Small intestine (tissue), 7 donors: ENCODE measurements at regions not wholly inside any gene's neighbourhood (a gene's known extent, or its start where the extent isn't known, plus 50 kb on each side); places are given as distances from the start of the nearest gene placed in this dataset.
"Not testable (repeated sequence)": the region's sequence is repeated elsewhere in the genome, so short reads cannot be mapped to it uniquely, and the experiment has no call there.

Experiments used
- DNase-seq, 2 donors: peaks; one replicate each; pipeline versions ENCODE4 v3.0.0 to v3.0.0-alpha.2; 2013
- FAIRE-seq: peaks from 2 replicates; lab custom pipeline; 2012; peaks lifted over from hg19 to GRCh38; lab: Jason Lieb, UNC
- H3K27ac ChIP-seq, 3 donors: one replicate each; pipeline ENCODE4 v1.5.1; 2013; ENCODE audit warnings: low read length in 2 of 3, mild to moderate bottlenecking in 2 of 3, control low read depth in 1 of 3, inconsistent platforms in 1 of 3, low read depth in 1 of 3, moderate library complexity in 1 of 3
- H3K27me3 ChIP-seq, 3 donors: one replicate each; pipeline ENCODE4 v1.6.1; 2013; ENCODE audit warnings: low read length in 3 of 3, inconsistent platforms in 1 of 3; ENCODE audit not compliant: control insufficient read depth in 3 of 3, insufficient read depth in 3 of 3
- H3K36me3 ChIP-seq, 3 donors: one replicate each; pipeline ENCODE4 v1.6.1; 2013; ENCODE audit warnings: low read length in 3 of 3, inconsistent platforms in 1 of 3, low read depth in 1 of 3, mild to moderate bottlenecking in 1 of 3, moderate library complexity in 1 of 3; ENCODE audit not compliant: control insufficient read depth in 3 of 3, insufficient read depth in 2 of 3
- H3K4me1 ChIP-seq, 3 donors: one replicate each; pipeline ENCODE4 v1.6.1; 2013; ENCODE audit warnings: low read length in 2 of 3, inconsistent platforms in 1 of 3, low read depth in 1 of 3, mild to moderate bottlenecking in 1 of 3, moderate library complexity in 1 of 3; ENCODE audit not compliant: control insufficient read depth in 3 of 3, insufficient read depth in 2 of 3
- H3K4me3 ChIP-seq, 3 donors: one replicate each; pipeline ENCODE4 v1.5.1; 2013; ENCODE audit warnings: low read length in 3 of 3, control low read depth in 1 of 3, inconsistent platforms in 1 of 3, low read depth in 1 of 3, mild to moderate bottlenecking in 1 of 3, moderate library complexity in 1 of 3
- H3K9me3 ChIP-seq, 2 donors: one replicate each; pipeline ENCODE4 v1.6.1; 2013; ENCODE audit warnings: low read depth in 1 of 2, low read length in 1 of 2; ENCODE audit not compliant: control insufficient read depth in 2 of 2, insufficient read depth in 1 of 2
- WGBS, 3 donors: extraction: QIAGEN DNeasy Blood & Tissue Kit; methylation state at CpG; one replicate each; pipeline ENCODE4 v1.1.7; 2013; 5-methylcytosine and 5-hydroxymethylcytosine counted together
- donor health status: healthy with polysubstance abuse.
- donor health status: control.
- donor health status: control.
- donor health status: Bipolar disorder and iron deficiency.
- donor health status: healthy.

DNA sequence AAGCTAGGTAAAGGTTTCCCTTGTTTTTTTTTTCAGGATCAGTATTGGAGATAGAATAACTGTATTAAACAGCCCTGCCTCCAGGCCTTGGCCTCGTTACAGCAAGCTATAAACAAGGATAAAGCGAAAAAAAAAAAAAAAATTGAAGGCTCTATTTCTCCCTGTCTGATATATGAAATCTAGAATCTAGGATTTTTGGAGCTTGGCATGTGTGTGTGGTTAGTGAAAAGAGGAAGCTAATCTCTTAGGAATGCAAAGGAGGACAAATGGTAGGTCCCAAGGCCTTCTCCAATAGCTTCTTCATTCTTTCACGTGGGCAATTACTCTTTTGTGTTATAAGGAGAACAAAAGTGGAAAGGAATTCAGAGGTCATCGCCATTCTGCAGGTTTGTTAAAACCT is 470.3 kb downstream of the TMEM114 start:
- FAIRE-seq (no peak), DNase-seq (no peak)
- Histone ChIP-seq H3K36me3 (no peaks in the 10 kb centered on the region), H3K9me3 (no peaks in the 10 kb centered on the region), H3K4me3 (no peak overlapping the region), H3K27me3 (no peaks in the 10 kb centered on the region), H3K27ac (no peak overlapping the region), H3K4me1 (no peaks in the 10 kb centered on the region)
- WGBS, 3 donors, result 31 to 56% (median 51%) methylated on average over 4 of the region's 4 CpGs

- H3K4me1 ChIP-seq, result no peaks in the 10 kb centered on the region
- no peaks in the 10 kb centered on the region for H3K36me3 ChIP-seq
- no peak for DNase-seq
- H3K27ac ChIP-seq, result no peak overlapping the region
- H3K4me3 ChIP-seq, result no peak overlapping the region
- 11 to 35% (median 23%) methylated on average over 2 of the region's 2 CpGs for WGBS, 3 donors
- no peak for FAIRE-seq
- H3K27me3 ChIP-seq, result no peaks in the 10 kb centered on the region
- H3K9me3 ChIP-seq, result no peaks in the 10 kb centered on the region
These were observed 474.5 kb downstream of the TMEM114 start for GRCh38 chr16:8115814-8116213.

DNA sequence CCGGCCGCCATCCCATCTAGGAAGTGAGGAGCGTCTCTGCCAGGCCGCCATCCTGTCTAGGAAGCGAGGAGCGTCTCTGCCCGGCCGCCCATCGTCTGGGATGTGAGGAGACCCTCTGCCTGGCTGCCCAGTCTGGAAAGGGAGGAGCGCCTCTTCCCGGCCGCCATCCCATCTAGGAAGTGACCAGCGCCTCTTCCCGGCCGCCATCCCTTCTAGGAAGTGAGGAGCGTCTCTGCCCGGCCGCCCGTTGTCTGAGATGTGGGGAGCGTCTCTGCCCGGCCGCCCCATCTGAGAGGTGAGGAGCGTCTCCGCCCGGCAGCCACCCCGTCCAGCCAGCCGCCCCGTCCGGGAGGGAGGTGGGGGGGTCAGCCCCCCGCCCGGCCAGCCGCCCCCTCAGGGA is 475.4 kb downstream of the TMEM114 start:
- 95 to 98% (median 96%) methylated on average over 32 of the region's 32 CpGs for WGBS, 3 donors
- H3K9me3 ChIP-seq, DNase-seq, H3K4me1 ChIP-seq, H3K27me3 ChIP-seq, H3K4me3 ChIP-seq, H3K36me3 ChIP-seq, H3K27ac ChIP-seq, FAIRE-seq: not testable (repeated sequence)

- Histone ChIP-seq H3K4me3 (no peak overlapping the region), H3K27me3 (no peaks in the 10 kb centered on the region), H3K4me1 (no peaks in the 10 kb centered on the region), H3K36me3 (no peaks in the 10 kb centered on the region), H3K27ac (no peak overlapping the region), H3K9me3 (no peaks in the 10 kb centered on the region)
- 80 to 84% (median 83%) methylated on average over 3 of the region's 3 CpGs for WGBS, 3 donors
- FAIRE-seq (no peak), DNase-seq (no peak)
These were observed 476.5 kb downstream of the TMEM114 start for GRCh38 chr16:8113843-8114242.

- 77 to 82% (median 79%) methylated on average over 6 of the region's 6 CpGs for WGBS, 3 donors
- FAIRE-seq, result no peak
These were observed 479.5 kb downstream of the TMEM114 start for GRCh38 chr16:8110572-8111514.

DNA sequence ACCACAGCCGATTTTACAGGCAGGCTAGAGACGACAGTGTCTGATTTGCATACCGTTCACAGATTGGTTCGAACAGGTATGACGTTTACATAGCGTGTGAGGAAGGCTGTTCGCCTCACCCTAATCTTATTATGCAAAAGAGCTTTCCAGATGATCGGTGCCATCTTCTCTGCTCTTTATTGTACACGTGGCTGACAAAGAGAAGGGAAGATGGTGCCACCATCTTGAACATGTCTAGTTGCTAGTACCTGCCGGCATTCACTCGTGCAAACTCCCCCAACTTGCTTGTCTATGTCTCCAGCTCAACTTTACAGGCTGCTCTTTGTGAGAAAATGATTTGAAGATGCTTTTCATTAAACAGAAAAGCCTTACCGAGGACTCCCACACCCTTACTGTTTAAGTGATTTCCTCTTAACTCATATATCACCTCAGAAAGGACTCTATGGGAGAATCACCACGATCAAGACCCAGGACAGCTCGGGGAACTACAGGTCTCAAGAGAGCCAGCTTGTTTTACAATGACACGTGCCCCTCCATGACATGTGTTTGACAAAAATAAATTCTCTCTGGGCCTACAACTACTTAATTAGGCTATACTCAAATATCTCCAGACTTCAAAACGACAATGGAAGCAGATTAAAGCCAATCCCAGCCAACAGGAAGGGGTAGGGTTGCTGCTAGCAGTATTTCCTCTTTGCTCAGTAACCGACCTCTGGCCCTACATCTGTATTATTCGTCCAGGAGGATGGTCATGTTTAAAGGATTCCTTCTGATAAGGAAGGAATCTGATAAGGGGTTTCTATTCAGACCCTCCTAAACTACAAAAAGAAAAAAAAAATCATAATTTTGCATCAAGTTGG is 480.6 kb downstream of the TMEM114 start:
- Histone ChIP-seq H3K4me3 (no peak overlapping the region), H3K36me3 (no peaks in the 10 kb centered on the region), H3K9me3 (no peaks in the 10 kb centered on the region), H3K4me1 (no peaks in the 10 kb centered on the region), H3K27me3 (no peaks in the 10 kb centered on the region), H3K27ac (no peak overlapping the region)
- FAIRE-seq (no peak), DNase-seq (no peak)
- WGBS, 3 donors, result 72 to 78% (median 75%) methylated on average over 18 of the region's 18 CpGs

More at GRCh38 chr16:8110572-8111514, 479.5 kb downstream of the TMEM114 start:
- Histone ChIP-seq H3K9me3 (no peaks in the 10 kb centered on the region), H3K4me1 (no peaks in the 10 kb centered on the region), H3K27ac (no peak overlapping the region), H3K36me3 (no peaks in the 10 kb centered on the region), H3K4me3 (no peak overlapping the region), H3K27me3 (no peaks in the 10 kb centered on the region)
- DNase-seq, result no peak

- no peaks in the 10 kb centered on the region for H3K9me3 ChIP-seq
- FAIRE-seq, result no peak
- no peak overlapping the region for H3K4me3 ChIP-seq
These were observed 481.3 kb downstream of the TMEM114 start for GRCh38 chr16:8108991-8109509.

DNA sequence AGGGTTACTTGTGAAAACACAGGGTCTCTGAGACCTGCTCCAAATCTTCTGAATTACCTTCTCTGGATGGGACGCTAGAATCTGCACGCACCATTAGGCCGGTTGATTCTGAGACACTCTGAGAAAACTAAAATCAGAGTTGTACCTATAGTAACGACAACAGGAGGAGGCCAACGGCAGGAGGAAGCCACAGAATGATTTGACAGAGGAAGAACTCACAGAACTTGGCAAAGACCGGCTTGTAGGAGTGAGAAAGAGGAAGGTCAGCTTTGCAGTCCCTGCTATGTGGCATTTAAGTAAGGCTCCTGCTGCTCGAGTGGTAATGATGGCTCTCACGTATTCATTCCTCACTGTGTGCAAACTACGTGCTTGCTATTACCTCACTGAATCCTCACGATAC is 483.0 kb downstream of the TMEM114 start:
- Histone ChIP-seq H3K4me3 (no peak overlapping the region), H3K9me3 (no peaks in the 10 kb centered on the region), H3K27ac (no peak overlapping the region), H3K27me3 (no peaks in the 10 kb centered on the region), H3K36me3 (no peaks in the 10 kb centered on the region), H3K4me1 (no peaks in the 10 kb centered on the region)
- no peak for FAIRE-seq
- DNase-seq, result no peak
- 60 to 78% (median 70%) methylated on average over 9 to 10 of the region's 10 CpGs for WGBS, 3 donors

More at GRCh38 chr16:8108991-8109509, 481.3 kb downstream of the TMEM114 start:
- H3K27ac ChIP-seq, result no peak overlapping the region
- H3K36me3 ChIP-seq, result no peaks in the 10 kb centered on the region
- DNase-seq, result no peak
- H3K27me3 ChIP-seq, result no peaks in the 10 kb centered on the region
- no peaks in the 10 kb centered on the region for H3K4me1 ChIP-seq
- 89 to 94% (median 89%) methylated on average over 15 of the region's 15 CpGs for WGBS, 3 donors
